IMR-90 (cell line): ENCODE measurements at regions not wholly inside any gene's neighbourhood (a gene's known extent, or its start where the extent isn't known, plus 50 kb on each side); places are given as distances from the start of the nearest gene placed in this dataset.

Experiments used
- ATAC-seq: fragments of 200-7000 bp; cut with Tn5 transposase; 2 replicates; pipeline ENCODE4 v1.9.1; 2020; ENCODE audit warnings: low read depth, mild to moderate bottlenecking, moderate library complexity
- BruUV-seq: library from RNA; stranded (reverse); fragments of 400-500 nt; replicated peaks from 2 replicates; lab custom pipeline; 2021; lab: Mats Ljungman, UMichigan
- CTCF ChIA-PET: fragments of 300-600 bp; formaldehyde crosslinking; extraction: SDS; loops from one replicate; lab custom pipeline; 2021; ENCODE audit warnings: antibody characterized with exemption; lab: Yijun Ruan, JAX
- POLR2A ChIA-PET: fragments of 300-600 bp; sonication (Branson Sonifier 250); formaldehyde crosslinking; loops from one replicate; lab custom pipeline; 2022; ENCODE audit warnings: antibody characterized with exemption; ENCODE audit not compliant: unreplicated experiment; lab: Charles Lee
- DNase-seq: peaks from one replicate; pipeline ENCODE4 v3.0.0; 2013
- H2AFZ ChIP-seq: replicated peaks from 2 replicates; pipeline ENCODE3; 2013; ENCODE audit warnings: low read length, mild to moderate bottlenecking; ENCODE audit not compliant: poor library complexity
- H2AK5ac ChIP-seq: 2 replicates; pipeline ENCODE4 v1.6.1; 2013; ENCODE audit warnings: low read depth, low read length, inconsistent platforms
- H2AK9ac ChIP-seq: replicated peaks from 2 replicates; pipeline ENCODE3; 2013; ENCODE audit warnings: mild to moderate bottlenecking, low read depth, low read length, moderate library complexity; ENCODE audit not compliant: poor library complexity
- H2BK120ac ChIP-seq: 2 replicates; pipeline ENCODE4 v1.6.1; 2013; ENCODE audit warnings: low read depth, low read length, inconsistent platforms
- H2BK15ac ChIP-seq: 3 replicates; pipeline ENCODE4 v1.6.1; 2013; ENCODE audit warnings: low read depth, low read length, inconsistent platforms
- H2BK20ac ChIP-seq: 2 replicates; pipeline ENCODE4 v1.6.1; 2013; ENCODE audit warnings: low read depth, mild to moderate bottlenecking, inconsistent platforms, low read length, moderate library complexity
- H2BK5ac ChIP-seq: 2 replicates; pipeline ENCODE4 v1.6.1; 2013; ENCODE audit warnings: mild to moderate bottlenecking, low read depth, low read length, inconsistent platforms; ENCODE audit not compliant: poor library complexity, severe bottlenecking
- H3K14ac ChIP-seq: replicated peaks from 2 replicates; pipeline ENCODE4 v1.6.1; 2013; ENCODE audit warnings: low read depth, low read length, inconsistent platforms
- H3K18ac ChIP-seq: 2 replicates; pipeline ENCODE4 v1.6.1; 2013; ENCODE audit warnings: low read depth, low read length, control low read depth
- H3K23ac ChIP-seq: 2 replicates; pipeline ENCODE4 v1.6.1; 2013; ENCODE audit warnings: low read depth, low read length, inconsistent platforms
- H3K27ac ChIP-seq: 2 replicates; pipeline ENCODE4 v1.5.1; 2013; ENCODE audit warnings: mild to moderate bottlenecking, control low read depth, low read length; ENCODE audit not compliant: insufficient read depth
- H3K27me3 ChIP-seq: 2 replicates; pipeline ENCODE4 v1.6.1; 2013; ENCODE audit warnings: low read length; ENCODE audit not compliant: control insufficient read depth, insufficient read depth
- H3K36me3 ChIP-seq: 2 replicates; pipeline ENCODE4 v1.6.1; 2013; ENCODE audit warnings: low read length, mixed read lengths; ENCODE audit not compliant: control insufficient read depth, insufficient read depth
- H3K4ac ChIP-seq: 2 replicates; pipeline ENCODE4 v1.6.1; 2013; ENCODE audit warnings: low read depth, low read length, inconsistent platforms
- H3K4me1 ChIP-seq: 2 replicates; pipeline ENCODE4 v1.6.1; 2013; ENCODE audit warnings: low read length, mixed read lengths; ENCODE audit not compliant: control insufficient read depth, insufficient read depth
- H3K4me2 ChIP-seq: 2 replicates; pipeline ENCODE4 v1.6.1; 2013; ENCODE audit warnings: low read depth, mild to moderate bottlenecking, control low read depth, low read length, moderate library complexity
- H3K4me3 ChIP-seq: 2 replicates; pipeline ENCODE4 v1.5.1; 2013; ENCODE audit warnings: low read depth, mild to moderate bottlenecking, control low read depth, low read length, moderate library complexity; ENCODE audit not compliant: insufficient read depth
- H3K56ac ChIP-seq: 2 replicates; pipeline ENCODE4 v1.6.1; 2013; ENCODE audit warnings: low read length, inconsistent platforms; ENCODE audit not compliant: insufficient read depth; ENCODE audit errors: extremely low read depth
- H3K79me1 ChIP-seq, 2 experiments: 2 replicates each; pipeline ENCODE4 v1.6.1; 2013; ENCODE audit warnings: low read length in 2 of 2, inconsistent platforms in 1 of 2, low read depth in 1 of 2
- H3K9ac ChIP-seq: 2 replicates; pipeline ENCODE4 v1.6.1; 2013; ENCODE audit warnings: low read depth, low read length, control low read depth
- H3K9me1 ChIP-seq: 2 replicates; pipeline ENCODE4 v1.6.1; 2013; ENCODE audit warnings: low read length, inconsistent platforms; ENCODE audit not compliant: insufficient read depth
- H3K9me3 ChIP-seq: 2 replicates; pipeline ENCODE4 v1.6.1; 2013; ENCODE audit warnings: low read length; ENCODE audit not compliant: control insufficient read depth, insufficient read depth
- H4K20me1 ChIP-seq: 2 replicates; pipeline ENCODE4 v1.6.1; 2013; ENCODE audit warnings: low read length, inconsistent platforms; ENCODE audit not compliant: insufficient read depth
- H4K5ac ChIP-seq: 2 replicates; pipeline ENCODE4 v1.6.1; 2013; ENCODE audit warnings: mild to moderate bottlenecking, low read depth, low read length, control low read depth
- H4K8ac ChIP-seq, 2 experiments: 2 replicates each; pipeline ENCODE4 v1.6.1; 2013; ENCODE audit warnings: low read depth in 2 of 2, low read length in 2 of 2, control low read depth in 1 of 2, inconsistent platforms in 1 of 2
- H4K91ac ChIP-seq: 2 replicates; pipeline ENCODE4 v1.6.1; 2013; ENCODE audit warnings: low read depth, low read length, inconsistent platforms; ENCODE audit not compliant: insufficient read depth
- CEBPB ChIP-seq: IDR thresholded peaks from 2 replicates; pipeline ENCODE4 v1.6.1; 2012; ENCODE audit warnings: low read depth, low read length, improper control_type of control experiment
- CTCF ChIP-seq: conservative IDR thresholded peaks from 2 replicates; pipeline ENCODE4 v1.5.1; 2012; ENCODE audit warnings: mild to moderate bottlenecking, low read depth, low read length, improper control_type of control experiment
- MXI1 ChIP-seq: IDR thresholded peaks from 2 replicates; pipeline ENCODE4 v1.6.1; 2012; ENCODE audit warnings: low read depth, mild to moderate bottlenecking, low read length, moderate library complexity, borderline replicate concordance
- RCOR1 ChIP-seq: IDR thresholded peaks from 2 replicates; pipeline ENCODE4 v1.6.1; 2012; ENCODE audit warnings: mild to moderate bottlenecking, low read length, improper control_type of control experiment; ENCODE audit not compliant: insufficient replicate concordance
- WGBS, 2 experiments: methylation state at CpG; one replicate each; pipeline versions ENCODE4 v1.1.5 to v1.1.7; 2013; ENCODE audit warnings: missing lambda C conversion rate in 2 of 2; ENCODE audit not compliant: insufficient read length in 1 of 2; ENCODE audit errors: extremely low coverage in 2 of 2; 5-methylcytosine and 5-hydroxymethylcytosine counted together
- dilution Hi-C: fragments of 300-500 bp; cut with HindIII; formaldehyde crosslinking; loops from one replicate; pipeline ENCODE4 v1.14.3; 2018; ENCODE audit warnings: low sequenced_read_pairs; ENCODE audit not compliant: unreplicated experiment
- in situ Hi-C: fragments of 300-500 bp; cut with MboI; formaldehyde crosslinking; loops from 3 replicates; pipeline ENCODE4 v1.14.3; 2019; ENCODE audit warnings: low sequenced_read_pairs, inconsistent platforms, mixed read lengths
- intact Hi-C: fragments of 100-400 bp; cut with micrococcal nuclease; formaldehyde crosslinking; loops from 2 replicates; pipeline ENCODE4 v1.10.0; 2022

- no peak overlapping the region for H2BK15ac ChIP-seq
- DNase-seq, result peak; percentile 65
- no peak for ATAC-seq
- ChIA-PET POLR2A (no interaction called here), CTCF (no interaction called here)
- H3K4me1 ChIP-seq, result no peaks in the 10 kb centered on the region
- no TSS peak for BruUV-seq
- H3K9me3 ChIP-seq, result no peaks in the 10 kb centered on the region
- no peak overlapping the region for H4K5ac ChIP-seq
- no CpG with 5 or more reads among the region's 1 CpG for WGBS, 2 experiments
- no peak overlapping the region for H3K4me3 ChIP-seq
- H3K9me1 ChIP-seq, result no peaks in the 10 kb centered on the region
- no peak overlapping the region for H2BK120ac ChIP-seq
- H4K8ac ChIP-seq, result no peak overlapping the region
- H3K9ac ChIP-seq, result no peak overlapping the region
- no peak for TF ChIP-seq RCOR1
- no peak for TF ChIP-seq MXI1
- TF ChIP-seq CTCF, result no peak
- TF ChIP-seq CEBPB, result no peak
- no peak overlapping the region for H2AK9ac ChIP-seq
- H3K4ac ChIP-seq, result no peak overlapping the region
- no peak overlapping the region for H2BK20ac ChIP-seq
- H4K91ac ChIP-seq, result no peak overlapping the region
- H3K79me1 ChIP-seq, result no peaks in the 10 kb centered on the region
- H3K23ac ChIP-seq, result no peak overlapping the region
- H2AFZ ChIP-seq, result peak overlapping the region; percentile 43
- H3K27ac ChIP-seq, result no peak overlapping the region
- no peak overlapping the region for H3K56ac ChIP-seq
- H2BK5ac ChIP-seq, result no peak overlapping the region
- H3K27me3 ChIP-seq, result no peaks in the 10 kb centered on the region
- H3K4me2 ChIP-seq, result no peak overlapping the region
- H3K18ac ChIP-seq, result no peak overlapping the region
- H4K20me1 ChIP-seq, result no peaks in the 10 kb centered on the region
- no peak overlapping the region for H3K14ac ChIP-seq
- intact Hi-C loops, result no loop called here
- dilution Hi-C loops, result no loop called here
- H2AK5ac ChIP-seq, result no peak overlapping the region
- in situ Hi-C loops, result no loop called here
- H3K36me3 ChIP-seq, result no peaks in the 10 kb centered on the region
Observed at GRCh38 chr13:31638577-31638976, 100.7 kb upstream of the RXFP2 start.
